A549 (cell line): ENCODE measurements at regions not wholly inside any gene's neighbourhood (a gene's known extent, or its start where the extent isn't known, plus 50 kb on each side); places are given as distances from the start of the nearest gene placed in this dataset.

ENCODE experiments used
- ATAC-seq, 2 experiments: fragments of 200-7000 bp in 1 of 2; fragments of >200 bp in 1 of 2; cut with Nextera tagmentation in 1 of 2; cut with Tn5 transposase in 1 of 2; 3 replicates each; pipeline versions ENCODE4 v1.8.0 to v1.9.1; 2018 to 2020; ENCODE audit warnings: mild to moderate bottlenecking in 1 of 2, moderate library complexity in 1 of 2
- CTCF ChIA-PET: fragments of 300-600 bp; sonication (Branson Sonifier 250); formaldehyde crosslinking; extraction: SDS; loops from one replicate; lab custom pipeline; 2021; ENCODE audit warnings: antibody characterized with exemption, inconsistent platforms; lab: Yijun Ruan, JAX
- POLR2A ChIA-PET: fragments of 350-600 bp; formaldehyde crosslinking; extraction: SDS; loops from one replicate; lab custom pipeline; 2021; ENCODE audit warnings: antibody characterized with exemption, inconsistent platforms; lab: Yijun Ruan, JAX
- DNase-seq, 2 experiments: peaks; one replicate each; pipeline versions ENCODE4 v3.0.0 to v3.0.0-alpha.2; 2011 to 2016; ENCODE audit warnings: low read depth in 1 of 2, low spot score in 1 of 2
- FAIRE-seq: peaks from 2 replicates; lab custom pipeline; 2011; peaks lifted over from hg19 to GRCh38; lab: Jason Lieb, UNC
- H3K27ac ChIP-seq, 2 experiments: fragments of >200 bp; sonication (Bioruptor Twin); formaldehyde crosslinking; 3 replicates each; pipeline ENCODE4 v1.5.1; 2016 to 2017
- H3K4me1 ChIP-seq: fragments of >200 bp; sonication (Bioruptor Twin); formaldehyde crosslinking; 3 replicates; pipeline ENCODE4 v1.6.1; 2016
- H3K4me2 ChIP-seq: fragments of >200 bp; sonication (Bioruptor Twin); formaldehyde crosslinking; 3 replicates; pipeline ENCODE4 v1.6.1; 2016
- H3K4me3 ChIP-seq: fragments of >200 bp; sonication (Bioruptor Twin); formaldehyde crosslinking; 3 replicates; pipeline ENCODE4 v1.5.1; 2016
- H3K9me3 ChIP-seq: fragments of >200 bp; sonication (Bioruptor Twin); formaldehyde crosslinking; 3 replicates; pipeline ENCODE4 v1.6.1; 2016
- BHLHE40 ChIP-seq: IDR thresholded peaks from 2 replicates; pipeline ENCODE4 v1.6.1; 2012; ENCODE audit warnings: low read depth, low read length, inconsistent platforms
- CBX2 ChIP-seq: fragments of 200-600 bp; sonication (generic); IDR thresholded peaks from 2 replicates; pipeline ENCODE4 v1.6.1; 2016; ENCODE audit warnings: low read depth, mild to moderate bottlenecking, borderline replicate concordance
- CEBPB ChIP-seq, 2 experiments: fragments of >200 bp in 1 of 2; sonication (Bioruptor Twin) in 1 of 2; formaldehyde crosslinking in 1 of 2; IDR thresholded peaks; 2 replicates each; pipeline ENCODE4 v1.6.1; 2012 to 2016
- EHMT2 ChIP-seq: fragments of 200-600 bp; sonication (generic); IDR thresholded peaks from 2 replicates; pipeline ENCODE4 v1.6.1; 2016; ENCODE audit warnings: antibody characterized with exemption, low read depth, mild to moderate bottlenecking, moderate library complexity
- ESRRA ChIP-seq: fragments of 150-350 bp; IDR thresholded peaks from 2 replicates; pipeline ENCODE4 v1.6.1; 2014; ENCODE audit warnings: mild to moderate bottlenecking, low read length, borderline replicate concordance
- FOSB ChIP-seq: fragments of 250-450 bp; sonication (Bioruptor Pico); IDR thresholded peaks from 2 replicates; pipeline ENCODE4 v1.5.0; 2020; ENCODE audit warnings: mild to moderate bottlenecking, moderate library complexity
- FOSL2 ChIP-seq, 2 experiments: fragments of 450-650 bp in 1 of 2; fragments of >200 bp in 1 of 2; sonication (Bioruptor Twin) in 1 of 2; formaldehyde crosslinking; IDR thresholded peaks; 2 replicates each; pipeline versions ENCODE4 v1.5.0 to v1.6.1; 2016 to 2020; ENCODE audit warnings: mild to moderate bottlenecking in 1 of 2, moderate library complexity in 1 of 2
- FOXS1 ChIP-seq: fragments of 250-450 bp; sonication (Bioruptor Pico); IDR thresholded peaks from 2 replicates; pipeline ENCODE4 v1.5.0; 2020; ENCODE audit warnings: mild to moderate bottlenecking, moderate library complexity
- GATA3 ChIP-seq: IDR thresholded peaks from 2 replicates; pipeline ENCODE4 v1.6.1; 2012; ENCODE audit warnings: borderline replicate concordance
- HDAC2 ChIP-seq: fragments of 200-600 bp; sonication (generic); IDR thresholded peaks from 2 replicates; pipeline ENCODE4 v1.6.1; 2016
- HOXA7 ChIP-seq: fragments of 250-450 bp; sonication (Bioruptor Pico); IDR thresholded peaks from 2 replicates; pipeline ENCODE4 v1.5.0; 2020; ENCODE audit warnings: mild to moderate bottlenecking, moderate library complexity
- JUNB ChIP-seq: fragments of >200 bp; sonication (Bioruptor Twin); formaldehyde crosslinking; IDR thresholded peaks from 2 replicates; pipeline ENCODE4 v1.6.1; 2016
- MAFK ChIP-seq: fragments of 450-650 bp; IDR thresholded peaks from 2 replicates; pipeline ENCODE4 v1.6.1; 2014; ENCODE audit not compliant: partially characterized antibody
- MAZ ChIP-seq: fragments of 150-350 bp; IDR thresholded peaks from 2 replicates; pipeline ENCODE4 v1.6.1; 2014; ENCODE audit warnings: antibody characterized with exemption, low read depth, low read length, borderline replicate concordance
- MYC ChIP-seq: IDR thresholded peaks from 2 replicates; pipeline ENCODE4 v1.6.1; 2012; ENCODE audit warnings: mild to moderate bottlenecking, inconsistent platforms, low read length, improper control_type of control experiment, borderline replicate concordance
- NFE2L2 ChIP-seq: fragments of 150-350 bp; conservative IDR thresholded peaks from 2 replicates; pipeline ENCODE4 v1.6.1; 2014; ENCODE audit warnings: low read length
- POLR2A ChIP-seq: IDR thresholded peaks from 2 replicates; pipeline ENCODE4 v1.6.1; 2012; ENCODE audit warnings: mild to moderate bottlenecking, low read length
- RAD21 ChIP-seq, 2 experiments: fragments of >200 bp in 1 of 2; sonication (Bioruptor Twin) in 1 of 2; formaldehyde crosslinking in 1 of 2; IDR thresholded peaks in 1 of 2; conservative IDR thresholded peaks in 1 of 2; 2 replicates in 1 of 2; 3 replicates in 1 of 2; pipeline ENCODE4 v1.6.1; 2012 to 2018; ENCODE audit warnings: inconsistent platforms in 1 of 2
- RARB ChIP-seq: fragments of 250-450 bp; sonication (Bioruptor Pico); IDR thresholded peaks from 2 replicates; pipeline ENCODE4 v1.8.0; 2021; ENCODE audit warnings: mild to moderate bottlenecking, moderate library complexity
- RCOR1 ChIP-seq: fragments of 150-350 bp; IDR thresholded peaks from 2 replicates; pipeline ENCODE4 v1.6.1; 2014; ENCODE audit warnings: antibody characterized with exemption, low read length, low read depth
- RFX5 ChIP-seq: fragments of 450-650 bp; IDR thresholded peaks from 2 replicates; pipeline ENCODE4 v1.7.1; 2014; ENCODE audit warnings: antibody characterized with exemption, mild to moderate bottlenecking, moderate library complexity
- RNF2 ChIP-seq: fragments of 200-600 bp; sonication (generic); IDR thresholded peaks from 2 replicates; pipeline ENCODE4 v1.6.1; 2016; ENCODE audit warnings: low read depth, mild to moderate bottlenecking, antibody characterized with exemption, moderate library complexity, borderline replicate concordance
- SMC3 ChIP-seq: fragments of >200 bp; sonication (Bioruptor Twin); formaldehyde crosslinking; IDR thresholded peaks from 3 replicates; pipeline ENCODE4 v1.6.1; 2018; ENCODE audit warnings: inconsistent platforms
- USF2 ChIP-seq: fragments of 450-650 bp; IDR thresholded peaks from 2 replicates; pipeline ENCODE4 v1.6.1; 2014; ENCODE audit warnings: antibody characterized with exemption
- ZC3H11A ChIP-seq: fragments of 450-650 bp; IDR thresholded peaks from 2 replicates; pipeline ENCODE4 v1.6.1; 2014; ENCODE audit warnings: antibody characterized with exemption, mild to moderate bottlenecking
- ZSCAN20 ChIP-seq: fragments of 250-450 bp; sonication (Bioruptor Pico); IDR thresholded peaks from 2 replicates; pipeline ENCODE4 v1.8.0; 2022; ENCODE audit warnings: mild to moderate bottlenecking, moderate library complexity
- WGBS: methylation state at CpG from one replicate; pipeline ENCODE4 v1.1.6; 2017; ENCODE audit errors: missing lambda C conversion rate; 5-methylcytosine and 5-hydroxymethylcytosine counted together
- TF ChIP-seq, protein P1 (sequence below): fragments of >200 bp; sonication (Bioruptor Twin); formaldehyde crosslinking; IDR thresholded peaks from 2 replicates; pipeline ENCODE4 v1.6.1; 2016
- TF ChIP-seq, protein P2 (sequence below): fragments of 250-450 bp; sonication (Bioruptor Pico); IDR thresholded peaks from 2 replicates; pipeline ENCODE4 v1.5.0; 2021; ENCODE audit warnings: mild to moderate bottlenecking, moderate library complexity, borderline replicate concordance

DNA sequence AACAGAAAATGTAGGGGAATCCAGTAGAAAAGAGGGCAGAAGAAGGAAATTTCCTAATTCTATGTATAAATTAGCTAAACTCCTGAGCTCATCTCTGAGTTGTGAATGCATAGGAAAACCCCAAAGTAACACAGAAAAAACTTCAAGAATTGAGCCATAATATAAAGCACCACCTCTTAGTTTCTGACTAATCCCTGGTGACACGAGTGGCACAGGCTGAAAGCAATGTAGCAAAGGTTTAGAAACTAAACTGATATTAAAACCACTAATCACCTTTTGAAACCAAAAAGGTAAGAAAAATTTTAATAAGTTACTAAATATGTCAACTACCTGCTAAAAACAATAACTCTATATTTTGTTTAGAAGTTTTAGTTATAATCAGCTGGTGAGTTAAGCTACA, 255.6 kb upstream of the NECTIN3 start (continued):
- TF ChIP-seq EHMT2 (no peak), RFX5 (no peak), SMC3 (no peak), JUNB (no peak)
- TF ChIP-seq, all 56 proteins: peak for 0

GRCh38 chr3:110821586-110821985, 250.0 kb upstream of the NECTIN3 start:
- CTCF ChIA-PET = no interaction called here
- no peak overlapping the region for H3K27ac ChIP-seq
- no peak for ATAC-seq
- no peak overlapping the region for H3K4me2 ChIP-seq
- POLR2A ChIA-PET = no interaction called here
- DNase-seq = no peak
- WGBS = 76% methylated on average over 1 of the region's 1 CpG
- no peaks in the 10 kb centered on the region for H3K4me1 ChIP-seq
- H3K4me3 ChIP-seq = no peak overlapping the region
- H3K9me3 ChIP-seq = no peaks in the 10 kb centered on the region
- TF ChIP-seq, protein P1, sequence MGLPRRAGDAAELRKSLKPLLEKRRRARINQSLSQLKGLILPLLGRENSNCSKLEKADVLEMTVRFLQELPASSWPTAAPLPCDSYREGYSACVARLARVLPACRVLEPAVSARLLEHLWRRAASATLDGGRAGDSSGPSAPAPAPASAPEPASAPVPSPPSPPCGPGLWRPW = no peak
- TF ChIP-seq, protein P2, sequence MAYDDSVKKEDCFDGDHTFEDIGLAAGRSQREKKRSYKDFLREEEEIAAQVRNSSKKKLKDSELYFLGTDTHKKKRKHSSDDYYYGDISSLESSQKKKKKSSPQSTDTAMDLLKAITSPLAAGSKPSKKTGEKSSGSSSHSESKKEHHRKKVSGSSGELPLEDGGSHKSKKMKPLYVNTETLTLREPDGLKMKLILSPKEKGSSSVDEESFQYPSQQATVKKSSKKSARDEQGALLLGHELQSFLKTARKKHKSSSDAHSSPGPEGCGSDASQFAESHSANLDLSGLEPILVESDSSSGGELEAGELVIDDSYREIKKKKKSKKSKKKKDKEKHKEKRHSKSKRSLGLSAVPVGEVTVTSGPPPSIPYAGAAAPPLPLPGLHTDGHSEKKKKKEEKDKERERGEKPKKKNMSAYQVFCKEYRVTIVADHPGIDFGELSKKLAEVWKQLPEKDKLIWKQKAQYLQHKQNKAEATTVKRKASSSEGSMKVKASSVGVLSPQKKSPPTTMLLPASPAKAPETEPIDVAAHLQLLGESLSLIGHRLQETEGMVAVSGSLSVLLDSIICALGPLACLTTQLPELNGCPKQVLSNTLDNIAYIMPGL (CRISPR knock-in tag) = no peak
- TF ChIP-seq RFX5 (no peak), RNF2 (no peak), USF2 (no peak), FOSB (CRISPR knock-in tag) (no peak), ESRRA (no peak), ZC3H11A (no peak), ZSCAN20 (CRISPR knock-in tag) (no peak), MAZ (no peak), EHMT2 (no peak), RAD21 (conservative IDR thresholded peaks at IDR 0.05 in 1 of 2, IDR thresholded peaks at IDR 0.05 in 1 of 2) (no peak), GATA3 (no peak), POLR2A (no peak), CEBPB (IDR thresholded peaks at IDR 0.05) (no peak), RARB (no peak), HOXA7 (CRISPR knock-in tag) (no peak), RCOR1 (no peak), HDAC2 (no peak)
- no peak for FAIRE-seq

GRCh38 chr3:110822971-110823370, 248.6 kb upstream of the NECTIN3 start:
- CTCF ChIA-PET = no interaction called here
- WGBS = 45% methylated on average over 2 of the region's 2 CpGs
- Histone ChIP-seq H3K9me3 (no peaks in the 10 kb centered on the region), H3K4me2 (no peak overlapping the region), H3K4me3 (no peak overlapping the region), H3K4me1 (no peaks in the 10 kb centered on the region), H3K27ac (no peak overlapping the region)
- POLR2A ChIA-PET = no interaction called here
- DNase-seq (no peak), FAIRE-seq (no peak), ATAC-seq (no peak)
- no peak for TF ChIP-seq SMC3
- no peak for TF ChIP-seq FOSL2 (IDR thresholded peaks at IDR 0.05)
- TF ChIP-seq FOSL2 (CRISPR knock-in tag; IDR thresholded peaks at IDR 0.05) = no peak
- no peak for TF ChIP-seq RFX5
- TF ChIP-seq CBX2 = no peak
- TF ChIP-seq FOXS1 = no peak
- TF ChIP-seq BHLHE40 = no peak
- TF ChIP-seq NFE2L2 = no peak
- no peak for TF ChIP-seq MYC
- TF ChIP-seq MAFK = no peak
